HepG2 (cell line): ENCODE measurements at regions not wholly inside any gene's neighbourhood (a gene's known extent, or its start where the extent isn't known, plus 50 kb on each side); places are given as distances from the start of the nearest gene placed in this dataset.

Source experiments
- ATAC-seq: fragments of 200-7000 bp; cut with Tn5 transposase; 3 replicates; pipeline ENCODE4 v1.9.1; 2020; ENCODE audit warnings: mild to moderate bottlenecking, moderate library complexity
- BruUV-seq: library from RNA; stranded (reverse); fragments of 400-500 nt; replicated peaks from 2 replicates; lab custom pipeline; 2021; lab: Mats Ljungman, UMichigan
- CTCF ChIA-PET: fragments of 300-600 bp; formaldehyde crosslinking; extraction: SDS; loops from one replicate; lab custom pipeline; 2021; ENCODE audit warnings: low total read pairs, inconsistent platforms, low intra/inter-chr PET ratio; lab: Yijun Ruan, JAX
- POLR2A ChIA-PET: fragments of 350-600 bp; sonication (Branson Sonifier 250); formaldehyde crosslinking; loops from one replicate; lab custom pipeline; 2020; ENCODE audit warnings: antibody characterized with exemption, inconsistent platforms; lab: Yijun Ruan, JAX
- DNase-seq: peaks from one replicate; pipeline ENCODE4 v3.0.0-alpha.2; 2015; ENCODE audit warnings: low spot score
- FAIRE-seq: peaks from 3 replicates; lab custom pipeline; 2011; peaks lifted over from hg19 to GRCh38; lab: Jason Lieb, UNC
- H2AFZ ChIP-seq: one replicate; pipeline ENCODE4 v1.6.1; 2011; ENCODE audit warnings: low read length, inconsistent platforms
- H3K27ac ChIP-seq: fragments of 300-600 bp; 3 replicates; pipeline ENCODE4 v1.8.0; 2011; ENCODE audit warnings: mixed run types, mild to moderate bottlenecking, mixed read lengths, low read length, inconsistent platforms; ENCODE audit not compliant: insufficient read depth; ENCODE audit errors: extremely low read length
- H3K27me3 ChIP-seq, 2 experiments: fragments of 200-600 bp in 1 of 2; 2 replicates in 1 of 2; 3 replicates in 1 of 2; pipeline versions ENCODE4 v1.6.0 to v1.8.0; 2011; ENCODE audit warnings: low read length in 2 of 2, mild to moderate bottlenecking in 2 of 2, moderate library complexity in 2 of 2, inconsistent platforms in 1 of 2; ENCODE audit not compliant: insufficient read depth in 2 of 2, control insufficient read depth in 1 of 2
- H3K36me3 ChIP-seq, 2 experiments: fragments of 200-600 bp in 1 of 2; replicated peaks in 1 of 2; 2 replicates in 1 of 2; 3 replicates in 1 of 2; pipeline versions ENCODE4 v1.5.1 to v1.8.0; 2011; ENCODE audit warnings: low read length in 2 of 2, inconsistent platforms in 1 of 2; ENCODE audit not compliant: insufficient read depth in 2 of 2, control insufficient read depth in 1 of 2
- H3K4me1 ChIP-seq: 2 replicates; pipeline ENCODE4 v1.5.1; 2012; ENCODE audit warnings: low read length, inconsistent platforms; ENCODE audit not compliant: insufficient read depth
- H3K4me2 ChIP-seq: 2 replicates; pipeline ENCODE4 v1.6.0; 2011; ENCODE audit warnings: low read depth, low read length, inconsistent platforms
- H3K4me3 ChIP-seq, 3 experiments: fragments of 200-600 bp in 1 of 3; sonication (generic), shearing (Covaris generic) in 1 of 3; replicated peaks in 1 of 3; 2 replicates each; pipeline ENCODE4 v1.5.1; 2011 to 2016; ENCODE audit warnings: low read length in 3 of 3, inconsistent platforms in 2 of 3, low read depth in 2 of 3, mild to moderate bottlenecking in 2 of 3, control low read depth in 1 of 3, mixed read lengths in 1 of 3; ENCODE audit not compliant: insufficient read depth in 1 of 3
- H3K79me2 ChIP-seq: one replicate; pipeline ENCODE4 v1.6.1; 2011; ENCODE audit warnings: low read length, inconsistent platforms; ENCODE audit not compliant: insufficient read depth
- H3K9ac ChIP-seq: 2 replicates; pipeline ENCODE4 v1.6.0; 2011; ENCODE audit warnings: mild to moderate bottlenecking, low read depth, low read length, inconsistent platforms; ENCODE audit not compliant: insufficient read depth
- H3K9me3 ChIP-seq: 2 replicates; pipeline ENCODE4 v1.5.1; 2012; ENCODE audit warnings: mild to moderate bottlenecking, low read length
- H4K20me1 ChIP-seq: 2 replicates; pipeline ENCODE4 v1.6.0; 2011; ENCODE audit warnings: inconsistent platforms, mild to moderate bottlenecking, low read length, moderate library complexity; ENCODE audit not compliant: insufficient read depth
- CREB1 ChIP-seq, 2 experiments: fragments of 450-650 bp in 1 of 2; IDR thresholded peaks; 2 replicates each; pipeline ENCODE4 v1.6.1; 2016 to 2017; ENCODE audit warnings: control low read depth in 1 of 2, mild to moderate bottlenecking in 1 of 2, missing compliant biosample characterization in 1 of 2, missing genetic modification characterization in 1 of 2
- E2F1 ChIP-seq: sonication (generic); formaldehyde crosslinking; IDR thresholded peaks from 2 replicates; pipeline ENCODE4 v1.5.0; 2020; ENCODE audit warnings: missing genetic modification reagents
- FUBP1 ChIP-seq: sonication (generic); formaldehyde crosslinking; IDR thresholded peaks from 2 replicates; pipeline ENCODE4 v1.5.1; 2020; ENCODE audit warnings: missing genetic modification reagents, mild to moderate bottlenecking, borderline replicate concordance
- GTF2F1 ChIP-seq: fragments of 150-350 bp; IDR thresholded peaks from 2 replicates; pipeline ENCODE4 v1.6.1; 2014; ENCODE audit warnings: low read length
- MAFG ChIP-seq: sonication (generic); formaldehyde crosslinking; IDR thresholded peaks from 2 replicates; pipeline ENCODE4 v1.5.1; 2020; ENCODE audit warnings: mild to moderate bottlenecking, missing genetic modification reagents
- NFAT5 ChIP-seq: sonication (generic); formaldehyde crosslinking; IDR thresholded peaks from 2 replicates; pipeline ENCODE4 v1.4.0; 2020; ENCODE audit warnings: missing genetic modification reagents
- RBFOX2 ChIP-seq: fragments of 200-400 bp; formaldehyde crosslinking; IDR thresholded peaks from 2 replicates; pipeline ENCODE4 v1.6.1; 2017; ENCODE audit warnings: low read depth, mild to moderate bottlenecking, low read length
- TAF1 ChIP-seq: sonication (generic); formaldehyde crosslinking; IDR thresholded peaks from 2 replicates; pipeline ENCODE4 v1.4.0; 2020; ENCODE audit warnings: missing genetic modification reagents
- ZBTB49 ChIP-seq: sonication (generic); formaldehyde crosslinking; IDR thresholded peaks from 2 replicates; pipeline ENCODE4 v1.4.0; 2020; ENCODE audit warnings: missing genetic modification reagents, borderline replicate concordance
- ZBTB7B ChIP-seq: sonication (generic); formaldehyde crosslinking; IDR thresholded peaks from 2 replicates; pipeline ENCODE4 v1.4.0; 2020; ENCODE audit warnings: missing genetic modification reagents
- ZNF484 ChIP-seq: sonication (generic); formaldehyde crosslinking; IDR thresholded peaks from 2 replicates; pipeline ENCODE4 v1.5.1; 2020; ENCODE audit warnings: mild to moderate bottlenecking, low read depth, missing genetic modification reagents, borderline replicate concordance
- ZNF619 ChIP-seq: sonication (generic); formaldehyde crosslinking; IDR thresholded peaks from 2 replicates; pipeline ENCODE4 v1.4.0; 2020; ENCODE audit warnings: mild to moderate bottlenecking, missing genetic modification reagents
- ZNF713 ChIP-seq: sonication (generic); formaldehyde crosslinking; IDR thresholded peaks from 2 replicates; pipeline ENCODE4 v1.4.0; 2020; ENCODE audit warnings: mild to moderate bottlenecking, missing genetic modification reagents
- ZNF773 ChIP-seq: sonication (generic); formaldehyde crosslinking; IDR thresholded peaks from 2 replicates; pipeline ENCODE4 v1.4.0; 2020; ENCODE audit warnings: missing genetic modification reagents, borderline replicate concordance
- WGBS: methylation state at CpG from one replicate; pipeline ENCODE4 v1.1.6; 2017; ENCODE audit warnings: low lambda C conversion rate; 5-methylcytosine and 5-hydroxymethylcytosine counted together
- in situ Hi-C: cut with HindIII; loops from 2 replicates; pipeline ENCODE4 v1.10.0; 2017; ENCODE audit warnings: low pct_unique_long_range_greater_than_20kb; ENCODE audit not compliant: extremely low pct_ligation_motif_present
- intact Hi-C: fragments of 100-400 bp; cut with micrococcal nuclease; formaldehyde crosslinking; loops from one replicate; pipeline ENCODE4 v1.10.0; 2022; ENCODE audit not compliant: unreplicated experiment

- TF ChIP-seq MAFG, result no peak
- no peak for TF ChIP-seq TAF1 (CRISPR knock-in tag)
- no peak for TF ChIP-seq FUBP1 (CRISPR knock-in tag)
These were observed 180.3 kb upstream of the MEOX2 start (continued) for GRCh38 chr7:15866753-15867152.

GRCh38 chr7:15864626-15864991, 178.1 kb upstream of the MEOX2 start:
- Histone ChIP-seq H3K9ac (no peak overlapping the region), H3K36me3 (no peaks in the 10 kb centered on the region), H3K79me2 (no peaks in the 10 kb centered on the region), H3K4me1 (no peaks in the 10 kb centered on the region), H3K9me3 (peaks cover 24% of the 10 kb centered on the region), H2AFZ (no peak overlapping the region), H3K4me2 (no peak overlapping the region), H3K27me3 (no peaks in the 10 kb centered on the region), H3K4me3 (no peak overlapping the region), H4K20me1 (no peaks in the 10 kb centered on the region), H3K27ac (no peak overlapping the region)
- ChIA-PET POLR2A (no interaction called here), CTCF (no interaction called here)
- intact Hi-C loops, result no loop called here
- no TSS peak for BruUV-seq
- ATAC-seq (no peak), FAIRE-seq (no peak), DNase-seq (no peak)
- in situ Hi-C loops, result no loop called here
- WGBS, result 33% methylated on average over 2 of the region's 2 CpGs
- TF ChIP-seq ZBTB7B (CRISPR knock-in tag) (no peak), ZNF484 (CRISPR knock-in tag) (no peak), ZNF773 (CRISPR knock-in tag) (no peak), CREB1 (IDR thresholded peaks at IDR 0.05) (no peak), CREB1 (CRISPR knock-in tag; IDR thresholded peaks at IDR 0.05) (no peak), ZNF619 (CRISPR knock-in tag) (no peak), NFAT5 (CRISPR knock-in tag) (no peak), E2F1 (CRISPR knock-in tag) (no peak), ZBTB49 (no peak), GTF2F1 (no peak), RBFOX2 (no peak), ZNF713 (CRISPR knock-in tag) (no peak)
